Testis (tissue), 2 donors: ENCODE measurements at regions not wholly inside any gene's neighbourhood (a gene's known extent, or its start where the extent isn't known, plus 50 kb on each side); places are given as distances from the start of the nearest gene placed in this dataset.

Experiments used
- POLR2A ChIP-seq: fragments of 450-650 bp; IDR thresholded peaks from one replicate; pipeline ENCODE4 v1.6.1; 2017; ENCODE audit warnings: antibody characterized with exemption, mild to moderate bottlenecking, moderate library complexity
- TF ChIP-seq, protein P1 (sequence below), 3 experiments: fragments of 450-650 bp in 2 of 3; fragments of 200-600 bp in 1 of 3; sonication (generic) in 1 of 3; IDR thresholded peaks; one replicate each; pipeline ENCODE4 v1.5.1; 2016 to 2019; ENCODE audit warnings: antibody characterized with exemption in 3 of 3, mild to moderate bottlenecking in 2 of 3, moderate library complexity in 1 of 3

DNA sequence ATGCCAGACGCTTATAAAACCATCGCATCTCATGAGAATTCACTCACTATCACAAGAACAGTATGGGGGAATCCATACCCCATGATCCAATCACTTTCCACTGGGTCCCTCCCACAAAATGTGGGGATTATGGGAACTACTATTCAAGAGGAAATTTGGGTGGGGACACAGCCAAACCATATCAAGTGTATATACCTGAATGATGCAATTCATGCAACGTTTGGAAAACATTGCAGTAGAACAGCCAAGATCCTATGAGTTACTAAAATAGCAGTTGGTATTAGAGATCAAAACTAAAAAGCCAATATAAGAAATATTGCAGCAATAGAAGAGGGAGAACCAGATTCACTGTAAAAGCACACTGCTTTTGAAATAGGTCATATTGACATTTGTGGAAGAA, 1543.9 kb upstream of the B3GALT2 start:
- TF ChIP-seq, protein P1, sequence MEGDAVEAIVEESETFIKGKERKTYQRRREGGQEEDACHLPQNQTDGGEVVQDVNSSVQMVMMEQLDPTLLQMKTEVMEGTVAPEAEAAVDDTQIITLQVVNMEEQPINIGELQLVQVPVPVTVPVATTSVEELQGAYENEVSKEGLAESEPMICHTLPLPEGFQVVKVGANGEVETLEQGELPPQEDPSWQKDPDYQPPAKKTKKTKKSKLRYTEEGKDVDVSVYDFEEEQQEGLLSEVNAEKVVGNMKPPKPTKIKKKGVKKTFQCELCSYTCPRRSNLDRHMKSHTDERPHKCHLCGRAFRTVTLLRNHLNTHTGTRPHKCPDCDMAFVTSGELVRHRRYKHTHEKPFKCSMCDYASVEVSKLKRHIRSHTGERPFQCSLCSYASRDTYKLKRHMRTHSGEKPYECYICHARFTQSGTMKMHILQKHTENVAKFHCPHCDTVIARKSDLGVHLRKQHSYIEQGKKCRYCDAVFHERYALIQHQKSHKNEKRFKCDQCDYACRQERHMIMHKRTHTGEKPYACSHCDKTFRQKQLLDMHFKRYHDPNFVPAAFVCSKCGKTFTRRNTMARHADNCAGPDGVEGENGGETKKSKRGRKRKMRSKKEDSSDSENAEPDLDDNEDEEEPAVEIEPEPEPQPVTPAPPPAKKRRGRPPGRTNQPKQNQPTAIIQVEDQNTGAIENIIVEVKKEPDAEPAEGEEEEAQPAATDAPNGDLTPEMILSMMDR (IDR thresholded peaks at IDR 0.05) = no peak
- TF ChIP-seq POLR2A = no peak
